Occipital lobe (tissue), 1 donor: ENCODE measurements at regions not wholly inside any gene's neighbourhood (a gene's known extent, or its start where the extent isn't known, plus 50 kb on each side); places are given as distances from the start of the nearest gene placed in this dataset.

ENCODE experiments used
- DNase-seq: peaks from one replicate; lab custom pipeline; 2025; lab: John Stamatoyannopoulos, UW

- no peak for DNase-seq
Observed at GRCh38 chr19:28847468-28847867, 365.5 kb downstream of the UQCRFS1 start.

GRCh38 chr19:28846094-28846812 is 366.7 kb downstream of the UQCRFS1 start:
- DNase-seq = no peak

GRCh38 chr19:28843761-28844492 is 369.0 kb downstream of the UQCRFS1 start:
- no peak for DNase-seq

- DNase-seq = no peak
Observed at GRCh38 chr19:28841531-28841930, 371.4 kb downstream of the UQCRFS1 start.

GRCh38 chr19:28840891-28841290 is 372.1 kb downstream of the UQCRFS1 start:
- DNase-seq = no peak

- no peak for DNase-seq
Observed at GRCh38 chr19:28839455-28839854, 373.5 kb downstream of the UQCRFS1 start.

- no peak for DNase-seq
Observed at GRCh38 chr19:28838909-28839308, 374.0 kb downstream of the UQCRFS1 start.

- no peak for DNase-seq
Observed at GRCh38 chr19:28836421-28836820, 376.5 kb downstream of the UQCRFS1 start.

- DNase-seq = no peak
Observed at GRCh38 chr19:28834996-28835395, 378.0 kb downstream of the UQCRFS1 start.

GRCh38 chr19:28831462-28831861 is 381.5 kb downstream of the UQCRFS1 start:
- DNase-seq = no peak

- no peak for DNase-seq
Observed at GRCh38 chr19:28829762-28830161, 383.2 kb downstream of the UQCRFS1 start.

- no peak for DNase-seq
Observed at GRCh38 chr19:28829359-28829758, 383.6 kb downstream of the UQCRFS1 start.

GRCh38 chr19:28828276-28828870 is 384.6 kb downstream of the UQCRFS1 start:
- no peak for DNase-seq

GRCh38 chr19:28827382-28827781 is 385.6 kb downstream of the UQCRFS1 start:
- DNase-seq = no peak

- DNase-seq = no peak
Observed at GRCh38 chr19:28823338-28823961, 389.5 kb downstream of the UQCRFS1 start.

GRCh38 chr19:28820289-28820688 is 392.7 kb downstream of the UQCRFS1 start:
- no peak for DNase-seq

- DNase-seq = no peak
Observed at GRCh38 chr19:28815257-28815656, 397.7 kb downstream of the UQCRFS1 start.

GRCh38 chr19:28794301-28794700 is 418.6 kb downstream of the UQCRFS1 start:
- DNase-seq = no peak

- DNase-seq = no peak
Observed at GRCh38 chr19:28793391-28794168, 419.4 kb downstream of the UQCRFS1 start.

- DNase-seq = no peak
Observed at GRCh38 chr19:28785971-28786370, 427.0 kb downstream of the UQCRFS1 start.

- no peak for DNase-seq
Observed at GRCh38 chr19:28764066-28764465, 448.9 kb downstream of the UQCRFS1 start.
